Mucosa of rectum (tissue), 2 donors: ENCODE measurements at regions not wholly inside any gene's neighbourhood (a gene's known extent, or its start where the extent isn't known, plus 50 kb on each side); places are given as distances from the start of the nearest gene placed in this dataset.
"Not testable (repeated sequence)": the region's sequence is repeated elsewhere in the genome, so short reads cannot be mapped to it uniquely, and the experiment has no call there.

ENCODE experiments used
- H3K27ac ChIP-seq, 2 donors: one replicate each; pipeline ENCODE4 v1.7.0; 2013; ENCODE audit warnings: inconsistent platforms in 2 of 2, low read depth in 2 of 2, low read length in 2 of 2
- H3K27me3 ChIP-seq, 2 donors: one replicate each; pipeline ENCODE4 v1.7.0; 2013; ENCODE audit warnings: low read length in 2 of 2; ENCODE audit not compliant: control insufficient read depth in 2 of 2, insufficient read depth in 2 of 2
- H3K36me3 ChIP-seq, 2 donors: one replicate each; pipeline ENCODE4 v1.7.0; 2013; ENCODE audit warnings: low read length in 2 of 2; ENCODE audit not compliant: control insufficient read depth in 2 of 2, insufficient read depth in 2 of 2
- H3K4me1 ChIP-seq, 2 donors: one replicate each; pipeline ENCODE4 v1.7.0; 2013; ENCODE audit warnings: low read length in 2 of 2, mild to moderate bottlenecking in 1 of 2; ENCODE audit not compliant: control insufficient read depth in 2 of 2, insufficient read depth in 2 of 2
- H3K4me3 ChIP-seq, 2 donors: one replicate each; pipeline ENCODE4 v1.7.0; 2013; ENCODE audit warnings: low read length in 2 of 2
- H3K9ac ChIP-seq, 2 donors: one replicate each; pipeline ENCODE4 v1.7.0; 2013; ENCODE audit warnings: low read length in 2 of 2, low read depth in 1 of 2, mild to moderate bottlenecking in 1 of 2
- H3K9me3 ChIP-seq, 2 donors: one replicate each; pipeline ENCODE4 v1.7.0; 2013; ENCODE audit warnings: low read length in 2 of 2; ENCODE audit not compliant: control insufficient read depth in 2 of 2
- donor health status: healthy.
- donor health status: Normal muscosa, but diverticular disease.

DNA sequence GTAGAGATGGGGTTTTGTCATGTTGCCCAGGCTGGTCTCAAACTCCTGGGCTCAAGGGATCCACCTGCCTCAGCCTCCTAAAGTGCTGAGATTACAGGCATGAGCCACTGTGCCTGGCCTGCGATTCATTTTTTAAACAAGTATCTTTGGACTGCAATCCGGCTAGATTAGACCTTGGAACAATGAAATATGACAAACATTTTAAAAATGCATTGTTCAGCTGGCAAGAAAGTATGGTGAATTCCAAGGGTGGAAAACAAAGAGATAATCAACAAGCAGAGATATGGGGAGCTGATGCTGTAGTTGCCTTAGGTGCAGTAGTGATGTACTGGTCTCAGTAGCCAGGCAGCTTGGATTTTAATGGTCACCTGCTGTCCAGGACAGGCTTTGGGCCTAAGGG lies 95.8 kb upstream of the GOLGA8J start:
- H3K27ac ChIP-seq = no peak overlapping the region
- no peaks in the 10 kb centered on the region for H3K27me3 ChIP-seq
- peaks cover 0 to 1% of the 10 kb centered on the region in 2 donors for H3K9me3 ChIP-seq
- no peak overlapping the region for H3K9ac ChIP-seq
- H3K36me3 ChIP-seq = no peaks in the 10 kb centered on the region
- H3K4me3 ChIP-seq = no peak overlapping the region
- H3K4me1 ChIP-seq = no peaks in the 10 kb centered on the region

DNA sequence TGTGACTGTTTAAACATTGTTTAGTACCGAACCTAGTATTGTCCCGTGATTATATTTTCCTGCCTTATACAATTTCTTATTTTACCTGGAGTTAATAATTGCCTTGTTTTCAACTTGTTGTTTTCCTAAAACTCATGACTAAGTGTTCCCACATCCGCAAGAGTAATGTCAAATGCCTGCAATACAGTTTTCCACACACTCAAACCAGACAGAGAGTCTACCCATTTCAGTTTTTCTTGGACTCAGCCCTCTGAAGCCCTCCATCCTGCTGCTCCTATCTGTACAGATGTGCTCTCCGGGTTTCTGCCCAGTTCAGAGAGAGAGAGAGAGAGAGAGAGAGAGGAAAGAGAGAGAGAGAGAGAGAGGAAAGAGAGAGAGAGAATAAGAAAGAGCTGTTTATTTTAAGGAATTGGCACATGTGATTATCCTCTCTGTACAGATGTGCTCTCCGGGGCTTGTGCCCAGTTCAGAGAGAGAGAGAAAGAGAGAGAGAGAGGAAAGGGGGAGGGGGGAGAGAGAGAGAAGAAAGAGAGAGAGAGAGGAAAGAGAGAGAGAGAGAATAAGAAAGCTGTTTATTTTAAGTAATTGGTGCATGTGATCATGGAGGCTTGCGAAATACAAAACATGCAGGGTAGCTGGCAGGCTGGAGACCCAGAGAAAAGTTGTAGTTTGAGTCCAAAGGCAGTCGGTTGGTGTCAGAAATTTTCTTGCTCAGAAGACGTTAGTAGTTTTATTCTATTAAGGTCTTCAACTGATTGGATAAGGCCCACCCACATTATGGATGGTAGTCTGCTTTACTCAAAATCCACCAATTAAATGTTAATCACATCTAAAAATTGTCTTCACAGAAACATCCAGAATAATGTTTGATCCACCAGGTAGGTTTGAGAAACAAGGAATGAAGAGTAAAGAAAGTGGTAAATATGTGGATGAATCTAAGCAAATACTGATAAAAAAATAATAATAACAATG lies 104.1 kb upstream of the GOLGA8J start:
- no peak overlapping the region for H3K4me3 ChIP-seq
- H3K4me1 ChIP-seq = no peaks in the 10 kb centered on the region

DNA sequence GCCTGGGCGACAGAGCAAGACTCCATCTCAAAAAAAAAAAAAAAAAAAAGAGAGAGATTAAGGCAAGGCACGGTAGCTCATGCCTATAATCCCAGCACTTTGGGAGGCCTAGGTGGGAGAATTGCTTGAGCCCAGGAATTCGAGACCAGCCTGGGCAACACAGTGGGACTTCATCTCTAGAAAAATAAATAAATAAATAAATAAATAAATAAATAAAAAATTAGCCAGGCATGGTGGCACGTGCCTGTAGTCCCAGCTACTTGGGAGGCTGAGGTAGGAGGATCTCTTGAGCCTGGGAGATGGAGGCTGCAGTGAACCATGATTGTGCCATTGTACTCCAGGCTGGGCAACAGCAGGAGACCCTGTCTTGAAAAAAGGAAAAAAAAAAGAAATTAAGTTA lies 108.7 kb upstream of the GOLGA8J start:
- H3K27ac ChIP-seq, H3K4me3 ChIP-seq, H3K4me1 ChIP-seq: not testable (repeated sequence)

More for the DNA sequence above, 104.1 kb upstream of the GOLGA8J start:
- Histone ChIP-seq H3K9ac (no peak overlapping the region), H3K27me3 (no peaks in the 10 kb centered on the region), H3K27ac (no peak overlapping the region), H3K36me3 (no peaks in the 10 kb centered on the region), H3K9me3 (no peaks in the 10 kb centered on the region)

DNA sequence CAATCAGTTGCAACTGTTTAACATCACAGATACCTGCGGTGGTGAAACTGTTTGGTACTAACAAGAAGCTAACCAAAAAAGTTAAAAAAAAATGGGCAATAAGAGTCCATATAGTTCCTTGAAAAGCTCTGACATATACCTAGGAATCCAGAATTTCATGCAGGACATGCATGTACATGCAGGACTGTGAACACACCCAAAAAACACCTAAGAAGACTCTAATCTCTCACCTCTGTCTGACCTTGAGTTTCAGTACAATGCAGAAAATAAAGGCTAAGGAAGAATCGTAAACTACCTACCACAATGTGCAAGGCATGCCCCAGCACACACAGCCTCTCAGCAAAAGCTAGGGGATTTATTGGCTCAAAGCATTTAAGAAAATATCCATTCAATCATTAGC lies 110.7 kb upstream of the GOLGA8J start:
- H3K36me3 ChIP-seq = no peaks in the 10 kb centered on the region
- H3K4me1 ChIP-seq = no peaks in the 10 kb centered on the region
- H3K27ac ChIP-seq = no peak overlapping the region
- no peak overlapping the region for H3K4me3 ChIP-seq
- peaks cover 6 to 25% of the 10 kb centered on the region in 2 donors for H3K27me3 ChIP-seq
- no peak overlapping the region for H3K9ac ChIP-seq
- no peaks in the 10 kb centered on the region for H3K9me3 ChIP-seq

More for the DNA sequence above, 108.7 kb upstream of the GOLGA8J start:
- not testable (repeated sequence) for H3K9me3 ChIP-seq, H3K9ac ChIP-seq, H3K36me3 ChIP-seq
- H3K27me3 ChIP-seq = peaks cover 6 to 14% of the 10 kb centered on the region in 2 donors

DNA sequence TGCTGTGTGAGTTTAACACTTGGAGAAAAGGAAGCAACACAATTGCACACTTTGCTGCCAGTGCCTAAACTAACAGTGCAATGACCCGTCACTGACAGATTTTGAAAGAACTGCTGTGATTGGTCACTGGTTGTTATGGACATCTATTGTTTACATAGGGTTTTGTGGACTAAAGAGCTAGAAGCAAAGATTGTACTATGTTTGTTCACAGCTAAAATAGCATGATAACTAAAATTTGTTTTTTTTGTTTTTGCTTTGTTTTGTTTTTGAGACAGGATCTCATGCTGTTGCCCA lies 112.4 kb upstream of the GOLGA8J start:
- Histone ChIP-seq H3K9ac (no peak overlapping the region), H3K9me3 (no peaks in the 10 kb centered on the region), H3K27me3 (peaks cover 6 to 30% of the 10 kb centered on the region in 2 donors), H3K4me1 (no peaks in the 10 kb centered on the region), H3K27ac (no peak overlapping the region), H3K4me3 (no peak overlapping the region), H3K36me3 (no peaks in the 10 kb centered on the region)

DNA sequence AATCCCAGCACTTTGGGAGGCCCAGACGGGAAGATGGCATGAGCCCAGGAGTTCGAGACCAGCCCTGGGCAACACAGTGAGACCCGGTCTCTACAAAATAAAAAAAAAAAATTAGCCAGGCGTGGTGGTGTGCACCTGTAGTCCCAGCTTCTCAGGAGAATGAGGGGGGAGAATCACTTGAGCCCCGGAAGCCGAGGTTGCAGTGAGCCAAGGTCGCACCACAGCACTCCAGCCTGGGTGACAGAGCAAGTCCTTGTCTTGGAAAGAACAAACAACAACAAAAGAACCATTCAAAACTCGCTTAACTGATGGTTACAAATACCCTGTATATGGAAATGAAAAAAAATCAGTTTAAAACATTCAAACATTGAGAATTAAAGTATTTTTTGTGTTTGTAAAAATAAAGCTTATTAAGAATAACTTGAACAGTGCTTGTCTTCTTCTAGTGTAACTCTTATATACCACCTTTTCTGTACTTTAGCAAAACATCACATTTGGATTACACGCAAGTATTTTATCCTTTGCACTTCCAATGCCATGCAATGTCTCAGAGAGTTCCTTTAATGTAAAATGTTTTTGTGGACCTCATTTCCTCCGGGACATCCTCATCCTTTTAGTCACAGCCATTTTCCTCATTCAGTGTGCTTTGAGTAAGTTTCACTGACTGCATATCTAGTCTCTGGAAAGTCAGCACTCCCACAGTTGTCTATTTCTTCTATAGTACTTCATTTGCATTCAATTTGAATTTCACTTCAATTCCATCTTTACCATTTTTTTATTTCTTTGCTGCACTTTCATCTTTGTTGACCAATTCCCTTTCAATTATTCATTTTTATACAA lies 113.0 kb upstream of the GOLGA8J start:
- Histone ChIP-seq H3K27ac (no peak overlapping the region), H3K9ac (no peak overlapping the region), H3K9me3 (no peaks in the 10 kb centered on the region), H3K27me3 (peaks cover 7 to 30% of the 10 kb centered on the region in 2 donors), H3K36me3 (no peaks in the 10 kb centered on the region), H3K4me1 (no peaks in the 10 kb centered on the region), H3K4me3 (no peak overlapping the region)

DNA sequence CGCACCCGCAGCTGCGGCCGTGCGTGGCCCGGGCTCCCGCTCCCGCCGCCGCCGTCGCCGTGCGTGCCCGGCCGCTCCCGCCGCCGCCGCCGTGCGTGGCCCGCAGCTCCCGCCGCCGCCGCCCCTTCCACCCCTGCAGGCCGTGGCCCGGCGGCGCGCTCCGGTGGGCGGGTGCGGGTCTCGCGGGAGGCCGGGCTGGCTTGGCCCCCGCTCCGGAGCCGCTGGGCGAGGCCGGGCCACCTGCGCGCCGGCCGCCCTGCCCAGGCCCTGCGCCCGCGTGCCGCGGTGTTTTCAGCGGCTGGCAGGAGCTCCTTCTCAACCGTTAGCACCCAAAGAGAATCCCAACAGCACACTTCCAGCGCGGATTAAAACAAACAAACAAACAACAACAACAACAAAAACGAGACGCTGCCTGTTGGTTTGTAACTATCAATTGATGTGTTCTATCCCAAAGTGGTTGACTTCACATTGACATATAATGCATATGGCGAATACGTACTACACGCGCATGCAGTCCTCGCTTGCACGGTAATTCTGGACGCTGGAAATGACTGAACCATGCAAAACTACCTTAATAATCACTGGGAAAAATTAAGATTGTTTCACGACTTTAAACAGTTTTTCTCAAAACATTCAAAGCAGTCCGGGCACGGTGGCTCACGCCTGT lies 113.7 kb upstream of the GOLGA8J start:
- Histone ChIP-seq H3K36me3 (no peaks in the 10 kb centered on the region), H3K27ac (no peak overlapping the region), H3K4me1 (no peaks in the 10 kb centered on the region), H3K9ac (no peak overlapping the region), H3K4me3 (peak overlapping the region in 1 of 2 donors; percentile 39), H3K9me3 (no peaks in the 10 kb centered on the region), H3K27me3 (peaks cover 10 to 30% of the 10 kb centered on the region in 2 donors)

DNA sequence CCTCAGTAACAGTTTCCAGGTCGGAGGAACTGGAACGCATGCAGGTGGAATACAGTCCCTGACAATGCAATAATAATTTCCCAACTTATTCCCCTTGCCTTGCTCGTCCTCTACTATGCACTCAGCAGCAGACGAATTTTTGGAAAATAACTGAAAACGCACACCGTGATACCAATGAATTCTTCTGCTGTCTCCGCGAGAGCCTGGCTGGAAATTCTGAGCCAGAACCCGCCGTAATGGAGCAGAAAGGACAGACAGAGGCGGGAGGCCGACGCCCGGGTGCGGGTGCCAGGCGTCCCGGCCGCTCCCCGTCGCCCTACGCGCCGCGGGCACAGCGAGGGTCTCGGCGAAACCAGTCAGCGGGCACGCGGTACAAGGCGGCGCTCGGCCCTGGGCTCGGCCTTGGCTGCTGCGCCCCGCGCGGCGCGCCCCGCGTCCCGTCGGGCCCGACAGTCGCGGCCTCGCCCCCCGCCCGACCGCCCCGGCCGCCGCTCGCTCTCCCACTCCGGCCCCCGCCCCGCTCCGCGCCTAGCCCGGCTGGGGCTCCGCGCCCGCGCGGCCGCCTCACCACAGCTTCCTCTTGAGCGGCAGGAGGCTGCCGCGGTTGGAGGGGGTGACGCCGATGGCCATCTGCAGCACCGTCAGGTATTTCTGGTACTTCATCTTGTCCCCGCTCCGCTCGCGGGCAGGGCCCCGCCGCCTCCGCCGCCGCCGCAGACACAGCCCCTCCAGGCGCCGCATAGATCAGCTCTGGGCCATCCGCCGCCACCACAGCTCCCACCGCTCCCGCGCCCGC lies 114.5 kb upstream of the GOLGA8J start:
- no peaks in the 10 kb centered on the region for H3K36me3 ChIP-seq
- H3K27ac ChIP-seq = no peak overlapping the region
- peak overlapping the region; percentile 20 to 39 for H3K4me3 ChIP-seq
- no peaks in the 10 kb centered on the region for H3K9me3 ChIP-seq
- H3K27me3 ChIP-seq = peaks cover 10 to 30% of the 10 kb centered on the region in 2 donors
- no peaks in the 10 kb centered on the region for H3K4me1 ChIP-seq
- no peak overlapping the region for H3K9ac ChIP-seq

DNA sequence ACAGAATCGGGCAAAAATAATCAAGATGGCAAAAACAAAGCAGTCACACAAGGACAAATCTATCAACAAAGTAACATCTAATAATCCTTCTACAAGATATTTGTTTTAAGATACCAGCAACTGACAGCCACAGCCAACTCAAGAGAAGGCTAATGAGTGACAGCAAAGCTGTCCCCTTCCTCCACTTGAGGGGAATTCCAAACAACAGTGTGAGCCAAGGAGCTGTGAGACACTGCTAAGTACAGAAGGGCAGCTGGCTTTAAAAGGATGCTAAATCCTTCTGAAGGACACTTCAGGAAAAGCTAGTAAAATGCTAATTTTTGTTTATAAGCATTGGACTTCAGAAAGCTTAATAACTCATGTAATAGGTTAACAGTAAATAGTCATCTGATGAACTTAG lies 120.3 kb upstream of the GOLGA8J start:
- no peak overlapping the region for H3K9ac ChIP-seq

More for the DNA sequence above, 120.3 kb upstream of the GOLGA8J start:
- no peak overlapping the region for H3K27ac ChIP-seq
- H3K36me3 ChIP-seq = no peaks in the 10 kb centered on the region
- no peak overlapping the region for H3K4me3 ChIP-seq
- peaks cover 4 to 7% of the 10 kb centered on the region in 2 donors for H3K27me3 ChIP-seq
- H3K4me1 ChIP-seq = no peaks in the 10 kb centered on the region
- H3K9me3 ChIP-seq = no peaks in the 10 kb centered on the region
